Urinary bladder (tissue), 3 donors: ENCODE measurements at regions not wholly inside any gene's neighbourhood (a gene's known extent, or its start where the extent isn't known, plus 50 kb on each side); places are given as distances from the start of the nearest gene placed in this dataset.

ENCODE experiments used
- DNase-seq: peaks from one replicate; pipeline ENCODE4 v3.0.0-alpha.2; 2015; ENCODE audit errors: extremely low spot score
- H3K27ac ChIP-seq: one replicate; pipeline ENCODE4 v1.5.1; 2013; ENCODE audit warnings: low read depth, mild to moderate bottlenecking, moderate library complexity
- H3K36me3 ChIP-seq: one replicate; pipeline ENCODE4 v1.6.1; 2013; ENCODE audit warnings: mild to moderate bottlenecking, moderate library complexity; ENCODE audit not compliant: insufficient read depth
- H3K4me1 ChIP-seq: one replicate; pipeline ENCODE4 v1.6.1; 2013; ENCODE audit warnings: mild to moderate bottlenecking, moderate library complexity; ENCODE audit not compliant: insufficient read depth
- H3K4me3 ChIP-seq: one replicate; pipeline ENCODE4 v1.5.1; 2013; ENCODE audit warnings: low read depth, low read length
- WGBS: extraction: QIAGEN DNeasy Blood & Tissue Kit; methylation state at CpG from one replicate; pipeline ENCODE4 v1.1.7; 2013; 5-methylcytosine and 5-hydroxymethylcytosine counted together
- donor health status: healthy with polysubstance abuse.
- donor health status: healthy.

- H3K4me1 ChIP-seq = no peaks in the 10 kb centered on the region
- 94% methylated on average over 6 of the region's 6 CpGs for WGBS
- no peaks in the 10 kb centered on the region for H3K36me3 ChIP-seq
- no peak overlapping the region for H3K4me3 ChIP-seq
- no peak overlapping the region for H3K27ac ChIP-seq
- no peak for DNase-seq
Measured at GRCh38 chr14:98731286-98731685, 540.7 kb downstream of the BCL11B start.

DNA sequence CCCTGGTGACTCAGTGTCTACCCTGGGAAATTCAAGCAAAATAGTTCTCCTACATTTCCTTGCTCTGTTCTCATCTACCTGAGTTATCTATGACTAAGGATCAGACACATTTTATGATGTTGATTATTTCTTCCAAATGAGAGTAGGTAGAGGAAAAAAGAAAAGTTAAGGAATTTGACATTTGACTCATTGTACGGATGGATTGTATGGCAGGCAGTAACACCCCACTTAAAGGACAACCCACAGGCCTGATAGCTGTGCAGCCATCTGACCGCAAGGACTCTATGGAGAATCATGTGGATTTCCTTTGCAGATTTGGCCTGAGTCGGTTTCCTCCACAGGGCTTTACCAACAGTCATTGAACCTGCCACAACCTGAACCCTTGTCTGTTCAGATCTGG, 540.3 kb downstream of the BCL11B start:
- Histone ChIP-seq H3K4me3 (no peak overlapping the region), H3K36me3 (no peaks in the 10 kb centered on the region), H3K27ac (no peak overlapping the region), H3K4me1 (no peaks in the 10 kb centered on the region)
- 81% methylated on average over 3 of the region's 3 CpGs for WGBS
- DNase-seq = no peak

DNA sequence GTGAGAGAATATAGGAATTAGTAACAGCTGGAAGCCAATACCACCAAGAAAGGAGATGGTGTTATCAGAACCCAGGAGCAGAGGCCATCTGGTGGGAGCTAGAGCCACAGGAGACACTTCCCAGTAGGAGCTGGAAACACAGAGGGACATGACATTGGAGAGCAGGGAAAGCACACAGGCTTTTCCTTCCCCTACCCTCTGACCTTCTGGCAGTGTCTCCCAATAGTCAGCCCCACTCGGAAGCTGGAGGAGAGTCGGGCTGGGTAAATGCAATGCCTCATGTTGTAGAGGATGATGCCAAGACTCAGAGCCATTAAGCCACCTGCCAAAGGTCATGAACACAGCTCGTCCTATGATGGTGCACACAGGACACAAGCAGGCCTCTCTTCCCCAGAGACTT, 538.5 kb downstream of the BCL11B start:
- DNase-seq = no peak
- 72% methylated on average over 3 of the region's 3 CpGs for WGBS
- H3K27ac ChIP-seq = no peak overlapping the region
- no peak overlapping the region for H3K4me3 ChIP-seq
- H3K4me1 ChIP-seq = no peaks in the 10 kb centered on the region
- no peaks in the 10 kb centered on the region for H3K36me3 ChIP-seq

- no peak for DNase-seq
- no peaks in the 10 kb centered on the region for H3K36me3 ChIP-seq
- WGBS = 73% methylated on average over 11 of the region's 11 CpGs
- H3K27ac ChIP-seq = no peak overlapping the region
- no peaks in the 10 kb centered on the region for H3K4me1 ChIP-seq
- no peak overlapping the region for H3K4me3 ChIP-seq
Measured at GRCh38 chr14:98736701-98737338, 535.2 kb downstream of the BCL11B start.

DNA sequence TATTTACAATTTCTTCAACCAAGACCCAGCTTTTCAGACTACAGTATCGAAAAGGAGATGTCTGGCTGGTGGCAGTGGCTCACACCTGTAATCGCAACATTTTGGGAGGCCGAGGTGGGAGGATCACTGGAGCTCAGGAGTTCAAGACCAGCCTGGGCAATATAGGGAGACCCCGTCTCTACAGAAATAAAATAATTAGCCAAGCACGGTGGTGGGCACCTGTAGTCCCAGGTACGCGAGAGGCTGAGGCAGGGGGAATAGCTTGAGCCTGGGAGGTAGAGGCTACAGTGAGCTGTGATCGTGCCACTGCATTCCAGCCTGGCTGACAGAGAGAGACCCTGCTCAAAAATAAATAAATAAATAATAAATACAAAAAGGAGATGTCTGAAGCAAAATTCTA, 530.5 kb downstream of the BCL11B start:
- Histone ChIP-seq H3K27ac (no peak overlapping the region), H3K4me3 (no peak overlapping the region), H3K36me3 (no peaks in the 10 kb centered on the region), H3K4me1 (no peaks in the 10 kb centered on the region)
- DNase-seq = no peak
- WGBS = 92% methylated on average over 8 of the region's 8 CpGs

DNA sequence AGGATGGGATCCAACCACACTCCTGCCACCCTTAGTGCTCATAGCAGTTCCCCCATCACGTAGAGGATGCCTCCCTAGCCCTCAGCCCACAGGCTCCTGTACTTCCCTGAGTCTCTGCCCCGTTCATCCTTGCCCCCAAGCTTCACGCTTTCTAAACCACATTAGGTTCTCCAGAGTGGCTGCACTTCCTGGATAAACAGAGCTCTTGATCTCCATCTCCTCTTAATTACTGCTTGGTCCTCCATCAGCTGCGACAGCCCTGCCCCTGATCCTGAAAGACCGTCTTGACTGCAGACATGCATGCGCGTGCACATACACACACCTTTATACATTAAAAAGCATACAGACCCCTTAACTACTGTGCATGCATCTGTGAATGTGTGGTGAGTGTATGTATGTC, 530.0 kb downstream of the BCL11B start:
- WGBS = 78% methylated on average over 7 of the region's 7 CpGs
- Histone ChIP-seq H3K4me3 (no peak overlapping the region), H3K27ac (no peak overlapping the region), H3K4me1 (no peaks in the 10 kb centered on the region), H3K36me3 (no peaks in the 10 kb centered on the region)
- DNase-seq = no peak

GRCh38 chr14:98743536-98743935, 528.5 kb downstream of the BCL11B start:
- no peak for DNase-seq
- H3K4me1 ChIP-seq = no peaks in the 10 kb centered on the region
- 78% methylated on average over 8 of the region's 8 CpGs for WGBS

DNA sequence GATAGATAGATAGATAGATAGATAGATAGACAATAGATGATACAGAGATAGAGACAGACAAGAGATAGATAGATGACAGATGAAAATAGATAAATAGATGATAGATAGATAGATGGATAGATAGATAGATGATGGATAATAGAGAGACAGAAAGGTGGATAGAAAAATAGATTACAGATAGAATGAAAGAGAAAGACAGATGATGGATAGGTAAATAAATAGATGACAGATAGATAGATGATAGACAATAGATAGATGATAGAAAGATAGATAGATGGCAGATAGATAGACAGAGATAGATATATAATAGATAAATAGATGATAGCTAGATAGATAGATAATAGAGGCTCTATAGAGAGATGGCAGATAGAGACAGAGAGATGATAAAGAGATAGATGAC, 523.0 kb downstream of the BCL11B start:
- no peak overlapping the region for H3K4me3 ChIP-seq
- no peak for DNase-seq
- H3K27ac ChIP-seq = no peak overlapping the region
- no peaks in the 10 kb centered on the region for H3K4me1 ChIP-seq
- H3K36me3 ChIP-seq = peaks cover 2% of the 10 kb centered on the region

More at GRCh38 chr14:98743536-98743935, 528.5 kb downstream of the BCL11B start:
- Histone ChIP-seq H3K4me3 (no peak overlapping the region), H3K27ac (no peak overlapping the region), H3K36me3 (no peaks in the 10 kb centered on the region)

DNA sequence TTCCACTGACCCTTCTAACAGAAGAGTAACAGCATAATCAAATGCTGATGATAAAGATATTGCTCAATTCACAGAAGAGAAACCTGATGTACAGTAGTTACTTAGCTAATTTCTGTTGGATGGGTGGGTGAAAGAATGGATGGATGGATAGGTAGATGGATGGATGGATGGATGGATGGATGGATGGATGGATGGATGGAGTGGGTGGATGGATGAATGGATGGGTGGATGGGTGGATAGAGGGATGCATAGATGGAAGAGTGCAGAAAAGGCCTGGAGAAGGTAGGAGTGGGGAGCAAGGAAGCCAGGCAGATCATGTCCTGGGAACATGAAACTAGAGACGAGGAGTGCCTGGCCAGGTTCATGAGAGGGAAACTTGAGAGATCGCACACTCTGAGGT, 520.9 kb downstream of the BCL11B start:
- no peak for DNase-seq

DNA sequence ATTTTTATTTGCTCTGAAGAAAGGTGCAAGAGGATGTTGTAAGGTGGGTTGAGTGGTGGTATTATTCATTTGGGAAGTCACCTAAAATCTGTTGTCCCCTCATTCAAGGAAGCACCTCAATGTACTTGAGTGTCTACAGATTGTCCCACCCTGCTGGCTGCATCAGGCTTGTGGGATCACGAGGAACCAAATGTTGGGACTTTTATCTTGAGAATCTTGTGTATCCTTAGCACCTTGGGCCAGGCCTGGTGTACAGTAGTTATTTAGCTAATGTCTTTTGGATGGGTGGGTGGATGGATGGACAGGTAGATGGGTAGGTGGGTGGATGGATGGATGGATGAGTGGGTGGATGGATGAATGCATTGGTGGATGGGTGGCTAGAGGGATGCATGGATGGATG, 519.3 kb downstream of the BCL11B start:
- H3K4me1 ChIP-seq = no peaks in the 10 kb centered on the region
- H3K36me3 ChIP-seq = peaks cover 2% of the 10 kb centered on the region
- no peak overlapping the region for H3K27ac ChIP-seq
- H3K4me3 ChIP-seq = no peak overlapping the region
- DNase-seq = no peak
- 85% methylated on average over 1 of the region's 1 CpG for WGBS

More for the DNA sequence above, 520.9 kb downstream of the BCL11B start:
- H3K36me3 ChIP-seq = peaks cover 2% of the 10 kb centered on the region
- WGBS = 87% methylated on average over 2 of the region's 2 CpGs
- H3K4me1 ChIP-seq = no peaks in the 10 kb centered on the region
- no peak overlapping the region for H3K4me3 ChIP-seq
- H3K27ac ChIP-seq = no peak overlapping the region

- Histone ChIP-seq H3K27ac (no peak overlapping the region), H3K4me3 (no peak overlapping the region), H3K36me3 (peaks cover 2% of the 10 kb centered on the region), H3K4me1 (no peaks in the 10 kb centered on the region)
- 60% methylated on average over 2 of the region's 2 CpGs for WGBS
- no peak for DNase-seq
Measured at GRCh38 chr14:98754343-98755020, 517.5 kb downstream of the BCL11B start.

DNA sequence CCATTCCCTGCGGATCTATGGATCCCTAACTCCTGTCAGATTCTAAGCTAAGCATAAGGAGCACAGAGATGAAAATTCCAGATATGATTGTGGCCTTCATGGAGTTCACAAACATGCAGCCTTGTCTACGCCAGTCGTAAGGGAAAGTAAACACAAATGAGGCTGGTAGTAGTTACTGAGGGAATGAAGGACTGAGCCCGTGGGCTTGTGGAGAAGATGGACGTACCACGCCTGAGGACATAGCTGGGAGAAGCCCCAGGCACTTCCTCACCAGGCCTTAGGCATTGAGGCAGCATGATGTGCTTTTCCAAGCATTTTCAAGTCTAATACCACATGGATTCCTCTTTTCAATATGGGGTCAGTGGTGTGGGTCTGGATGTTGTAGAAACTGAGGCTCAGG, 515.2 kb downstream of the BCL11B start:
- Histone ChIP-seq H3K4me3 (no peak overlapping the region), H3K36me3 (no peaks in the 10 kb centered on the region), H3K27ac (no peak overlapping the region), H3K4me1 (no peaks in the 10 kb centered on the region)
- 86% methylated on average over 6 of the region's 6 CpGs for WGBS
- DNase-seq = no peak

GRCh38 chr14:98758440-98758839, 513.6 kb downstream of the BCL11B start:
- no peaks in the 10 kb centered on the region for H3K4me1 ChIP-seq
- H3K4me3 ChIP-seq = no peak overlapping the region
- H3K36me3 ChIP-seq = no peaks in the 10 kb centered on the region
- no peak for DNase-seq
- WGBS = 88% methylated on average over 1 of the region's 1 CpG
- H3K27ac ChIP-seq = no peak overlapping the region

DNA sequence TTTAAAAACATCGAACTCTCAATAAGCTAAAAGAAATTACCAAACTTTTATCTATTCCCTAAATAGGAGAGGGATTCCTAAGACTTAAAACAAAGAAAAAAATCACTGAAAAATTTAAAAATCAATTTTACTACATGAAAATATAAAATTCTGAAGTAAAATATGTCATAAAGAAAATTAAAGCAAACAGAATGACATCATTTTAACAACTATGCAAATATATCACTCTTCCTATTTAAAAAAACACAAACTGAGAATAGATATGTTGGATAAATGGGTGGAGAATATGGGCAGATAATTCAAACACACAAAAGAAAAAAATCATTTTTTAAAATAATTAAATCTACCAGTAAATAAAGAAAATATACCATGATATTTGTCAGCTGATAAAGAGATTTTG, 510.0 kb downstream of the BCL11B start:
- Histone ChIP-seq H3K27ac (no peak overlapping the region), H3K4me1 (peaks cover 2% of the 10 kb centered on the region), H3K36me3 (no peaks in the 10 kb centered on the region), H3K4me3 (no peak overlapping the region)
- 90% methylated on average over 1 of the region's 1 CpG for WGBS
- DNase-seq = no peak
